Heart left ventricle (tissue), 13 donors: ENCODE measurements at regions not wholly inside any gene's neighbourhood (a gene's known extent, or its start where the extent isn't known, plus 50 kb on each side); places are given as distances from the start of the nearest gene placed in this dataset.

Experiments
- CTCF ChIP-seq, 12 donors: fragments of 200-600 bp; sonication (generic) in 4 of 12; IDR thresholded peaks; one replicate each; pipeline versions ENCODE4 v1.5.0 to v1.8.0; 2018 to 2022; ENCODE audit warnings: antibody characterized with exemption in 12 of 12, mild to moderate bottlenecking in 5 of 12
- POLR2A ChIP-seq, 2 donors: fragments of 450-650 bp; IDR thresholded peaks; one replicate each; pipeline ENCODE4 v1.6.1; 2017; ENCODE audit warnings: antibody characterized with exemption in 2 of 2, mild to moderate bottlenecking in 2 of 2, moderate library complexity in 2 of 2
- donor health status: ischemic (EF 13 %, LVEDD 7.1; RV severe dilation, severe dysfunction).
- donor health status: DM: no; HTN: yes; CAD: no.
- donor health status: DM: no; HTN: no; CAD: no.
- donor health status: ischemic (EF 25% LVEDD 6.9; RV normal size, moderate dysfunction).
- donor health status: ischemic (EF 25% LVEDD 5.7; RV mildly dilated, moderate dysfunction).
- donor health status: ischemic (EF 35%, LVEDD 5.7; RV mildly dilated, moderate dysfunction).
- donor health status: nonischemic (EF 11% LVEDD 7.7; RV severe dilation, severe dysfunction).
- donor health status: DM: yes; HTN: yes; CAD: no.
- donor health status: PGD.
- donor health status: ischemic (EF 29% LVEDD 5.4; RV normal size, mild dysfunction).
- donor health status: nonischemic (EF 23%, LVEDD 6.1; RV moderate dilation, normal function).

- TF ChIP-seq CTCF (IDR thresholded peaks at IDR 0.05) (no peak), POLR2A (IDR thresholded peaks at IDR 0.05) (no peak)
Observed at GRCh38 chr12:107369679-107370078, 276.3 kb upstream of the CRY1 start.
